AG10803 (cell line): ENCODE measurements at regions not wholly inside any gene's neighbourhood (a gene's known extent, or its start where the extent isn't known, plus 50 kb on each side); places are given as distances from the start of the nearest gene placed in this dataset.

ENCODE experiments used
- DNase-seq: peaks from one replicate; pipeline ENCODE4 v3.0.0; 2010; ENCODE audit warnings: low read depth
- H3K4me3 ChIP-seq: 2 replicates; pipeline ENCODE4 v1.5.1; 2011; ENCODE audit warnings: mild to moderate bottlenecking, low read length, control low read depth
- CTCF ChIP-seq: conservative IDR thresholded peaks from 2 replicates; pipeline ENCODE4 v1.5.1; 2011; ENCODE audit warnings: mild to moderate bottlenecking, low read length, control low read depth, inconsistent platforms

GRCh38 chr12:41627476-41627875, 439.4 kb downstream of the PDZRN4 start:
- TF ChIP-seq CTCF: no peak

GRCh38 chr12:41624571-41624970, 436.5 kb downstream of the PDZRN4 start:
- DNase-seq: no peak
- no peak for TF ChIP-seq CTCF
- no peak overlapping the region for H3K4me3 ChIP-seq

More at GRCh38 chr12:41627476-41627875, 439.4 kb downstream of the PDZRN4 start:
- H3K4me3 ChIP-seq: no peak overlapping the region
- DNase-seq: no peak
